ENCODE measurements at regions not wholly inside any gene's neighbourhood (a gene's known extent, or its start where the extent isn't known, plus 50 kb on each side); places are given as distances from the start of the nearest gene placed in this dataset.
"Not testable (repeated sequence)": the region's sequence is repeated elsewhere in the genome, so short reads cannot be mapped to it uniquely, and the experiment has no call there.

- Histone ChIP-seq H3K27ac (ENCODE audit: low read length) (no peak overlapping the region), H3K9me3 (ENCODE audit: control insufficient read depth, low read depth, low read length) (no peaks in the 10 kb centered on the region), H3K36me3 (ENCODE audit: control insufficient read depth, low read depth, low read length) (no peaks in the 10 kb centered on the region), H3K27me3 (ENCODE audit: control insufficient read depth, insufficient read depth, low read length) (no peaks in the 10 kb centered on the region), H3K9ac (ENCODE audit: low read length) (no peak overlapping the region), H3K4me1 (ENCODE audit: control insufficient read depth, low read depth, low read length) (peaks cover 7% of the 10 kb centered on the region), H3K4me3 (ENCODE audit: low read length) (no peak overlapping the region)
These were observed 180.0 kb downstream of the NKX6-1 start for GRCh38 chr4:84319124-84319523.

GRCh38 chr4:84317513-84317912, 181.6 kb downstream of the NKX6-1 start:
- Histone ChIP-seq H3K36me3 (ENCODE audit: control insufficient read depth, low read depth, low read length) (no peaks in the 10 kb centered on the region), H3K27me3 (ENCODE audit: control insufficient read depth, insufficient read depth, low read length) (no peaks in the 10 kb centered on the region), H3K27ac (ENCODE audit: low read length) (no peak overlapping the region), H3K9me3 (ENCODE audit: control insufficient read depth, low read depth, low read length) (no peaks in the 10 kb centered on the region), H3K4me1 (ENCODE audit: control insufficient read depth, low read depth, low read length) (no peaks in the 10 kb centered on the region), H3K4me3 (ENCODE audit: low read length) (no peak overlapping the region), H3K9ac (ENCODE audit: low read length) (no peak overlapping the region)

GRCh38 chr4:84312426-84313012, 186.6 kb downstream of the NKX6-1 start:
- Histone ChIP-seq H3K9ac (ENCODE audit: low read length) (no peak overlapping the region), H3K36me3 (ENCODE audit: control insufficient read depth, low read depth, low read length) (no peaks in the 10 kb centered on the region), H3K9me3 (ENCODE audit: control insufficient read depth, low read depth, low read length) (no peaks in the 10 kb centered on the region), H3K4me1 (ENCODE audit: control insufficient read depth, low read depth, low read length) (no peaks in the 10 kb centered on the region), H3K4me3 (ENCODE audit: low read length) (no peak overlapping the region), H3K27me3 (ENCODE audit: control insufficient read depth, insufficient read depth, low read length) (no peaks in the 10 kb centered on the region), H3K27ac (ENCODE audit: low read length) (no peak overlapping the region)

GRCh38 chr4:84309191-84309590, 189.9 kb downstream of the NKX6-1 start:
- no peaks in the 10 kb centered on the region for H3K4me1 ChIP-seq (ENCODE audit: control insufficient read depth, low read depth, low read length)

GRCh38 chr4:84298719-84299254, 200.3 kb downstream of the NKX6-1 start:
- not testable (repeated sequence) for H3K4me1 ChIP-seq (ENCODE audit: control insufficient read depth, low read depth, low read length); H3K4me3 ChIP-seq (ENCODE audit: low read length); H3K9ac ChIP-seq (ENCODE audit: low read length); H3K27me3 ChIP-seq (ENCODE audit: control insufficient read depth, insufficient read depth, low read length); H3K36me3 ChIP-seq (ENCODE audit: control insufficient read depth, low read depth, low read length); H3K27ac ChIP-seq (ENCODE audit: low read length); H3K9me3 ChIP-seq (ENCODE audit: control insufficient read depth, low read depth, low read length)

More at GRCh38 chr4:84309191-84309590, 189.9 kb downstream of the NKX6-1 start:
- H3K27ac ChIP-seq (ENCODE audit: low read length): no peak overlapping the region
- H3K4me3 ChIP-seq (ENCODE audit: low read length): no peak overlapping the region
- H3K9ac ChIP-seq (ENCODE audit: low read length): no peak overlapping the region
- no peaks in the 10 kb centered on the region for H3K36me3 ChIP-seq (ENCODE audit: control insufficient read depth, low read depth, low read length)
- H3K27me3 ChIP-seq (ENCODE audit: control insufficient read depth, insufficient read depth, low read length): no peaks in the 10 kb centered on the region
- H3K9me3 ChIP-seq (ENCODE audit: control insufficient read depth, low read depth, low read length): no peaks in the 10 kb centered on the region

- H3K9ac ChIP-seq (ENCODE audit: low read length): no peak overlapping the region
- no peak overlapping the region for H3K4me3 ChIP-seq (ENCODE audit: low read length)
- no peaks in the 10 kb centered on the region for H3K36me3 ChIP-seq (ENCODE audit: control insufficient read depth, low read depth, low read length)
- H3K27ac ChIP-seq (ENCODE audit: low read length): no peak overlapping the region
- no peaks in the 10 kb centered on the region for H3K27me3 ChIP-seq (ENCODE audit: control insufficient read depth, insufficient read depth, low read length)
- no peaks in the 10 kb centered on the region for H3K4me1 ChIP-seq (ENCODE audit: control insufficient read depth, low read depth, low read length)
- H3K9me3 ChIP-seq (ENCODE audit: control insufficient read depth, low read depth, low read length): no peaks in the 10 kb centered on the region
These were observed 200.9 kb downstream of the NKX6-1 start for GRCh38 chr4:84298023-84298718.

- Histone ChIP-seq H3K9me3 (ENCODE audit: control insufficient read depth, low read depth, low read length) (no peaks in the 10 kb centered on the region), H3K4me3 (ENCODE audit: low read length) (no peak overlapping the region), H3K27ac (ENCODE audit: low read length) (no peak overlapping the region), H3K36me3 (ENCODE audit: control insufficient read depth, low read depth, low read length) (no peaks in the 10 kb centered on the region), H3K4me1 (ENCODE audit: control insufficient read depth, low read depth, low read length) (no peaks in the 10 kb centered on the region), H3K27me3 (ENCODE audit: control insufficient read depth, insufficient read depth, low read length) (no peaks in the 10 kb centered on the region), H3K9ac (ENCODE audit: low read length) (no peak overlapping the region)
These were observed 207.1 kb downstream of the NKX6-1 start for GRCh38 chr4:84291969-84292368.

- H3K4me1 ChIP-seq (ENCODE audit: control insufficient read depth, low read depth, low read length): peaks cover 10% of the 10 kb centered on the region
- H3K36me3 ChIP-seq (ENCODE audit: control insufficient read depth, low read depth, low read length): no peaks in the 10 kb centered on the region
- no peaks in the 10 kb centered on the region for H3K27me3 ChIP-seq (ENCODE audit: control insufficient read depth, insufficient read depth, low read length)
These were observed 213.0 kb downstream of the NKX6-1 start for GRCh38 chr4:84286048-84286447.

GRCh38 chr4:84279678-84280077, 219.4 kb downstream of the NKX6-1 start:
- H3K27ac ChIP-seq (ENCODE audit: low read length): no peak overlapping the region
- H3K4me3 ChIP-seq (ENCODE audit: low read length): no peak overlapping the region
- no peaks in the 10 kb centered on the region for H3K27me3 ChIP-seq (ENCODE audit: control insufficient read depth, insufficient read depth, low read length)
- H3K9ac ChIP-seq (ENCODE audit: low read length): no peak overlapping the region
- no peaks in the 10 kb centered on the region for H3K36me3 ChIP-seq (ENCODE audit: control insufficient read depth, low read depth, low read length)
- H3K4me1 ChIP-seq (ENCODE audit: control insufficient read depth, low read depth, low read length): no peaks in the 10 kb centered on the region
- H3K9me3 ChIP-seq (ENCODE audit: control insufficient read depth, low read depth, low read length): no peaks in the 10 kb centered on the region

More at GRCh38 chr4:84286048-84286447, 213.0 kb downstream of the NKX6-1 start:
- Histone ChIP-seq H3K4me3 (ENCODE audit: low read length) (no peak overlapping the region), H3K9ac (ENCODE audit: low read length) (no peak overlapping the region), H3K27ac (ENCODE audit: low read length) (no peak overlapping the region), H3K9me3 (ENCODE audit: control insufficient read depth, low read depth, low read length) (no peaks in the 10 kb centered on the region)

- no peaks in the 10 kb centered on the region for H3K9me3 ChIP-seq (ENCODE audit: control insufficient read depth, low read depth, low read length)
- no peaks in the 10 kb centered on the region for H3K27me3 ChIP-seq (ENCODE audit: control insufficient read depth, insufficient read depth, low read length)
- H3K4me3 ChIP-seq (ENCODE audit: low read length): no peak overlapping the region
- H3K27ac ChIP-seq (ENCODE audit: low read length): no peak overlapping the region
- no peak overlapping the region for H3K9ac ChIP-seq (ENCODE audit: low read length)
- H3K4me1 ChIP-seq (ENCODE audit: control insufficient read depth, low read depth, low read length): no peaks in the 10 kb centered on the region
- H3K36me3 ChIP-seq (ENCODE audit: control insufficient read depth, low read depth, low read length): no peaks in the 10 kb centered on the region
These were observed 221.2 kb downstream of the NKX6-1 start for GRCh38 chr4:84277923-84278322.

GRCh38 chr4:84276752-84277151, 222.3 kb downstream of the NKX6-1 start:
- Histone ChIP-seq H3K27ac (ENCODE audit: low read length) (no peak overlapping the region), H3K36me3 (ENCODE audit: control insufficient read depth, low read depth, low read length) (no peaks in the 10 kb centered on the region), H3K27me3 (ENCODE audit: control insufficient read depth, insufficient read depth, low read length) (no peaks in the 10 kb centered on the region), H3K9ac (ENCODE audit: low read length) (no peak overlapping the region), H3K4me3 (ENCODE audit: low read length) (no peak overlapping the region), H3K9me3 (ENCODE audit: control insufficient read depth, low read depth, low read length) (no peaks in the 10 kb centered on the region), H3K4me1 (ENCODE audit: control insufficient read depth, low read depth, low read length) (no peaks in the 10 kb centered on the region)

GRCh38 chr4:84269536-84270044, 229.5 kb downstream of the NKX6-1 start:
- Histone ChIP-seq H3K27me3 (ENCODE audit: control insufficient read depth, insufficient read depth, low read length) (no peaks in the 10 kb centered on the region), H3K9ac (ENCODE audit: low read length) (no peak overlapping the region), H3K4me1 (ENCODE audit: control insufficient read depth, low read depth, low read length) (no peaks in the 10 kb centered on the region), H3K4me3 (ENCODE audit: low read length) (no peak overlapping the region), H3K36me3 (ENCODE audit: control insufficient read depth, low read depth, low read length) (no peaks in the 10 kb centered on the region), H3K27ac (ENCODE audit: low read length) (no peak overlapping the region), H3K9me3 (ENCODE audit: control insufficient read depth, low read depth, low read length) (no peaks in the 10 kb centered on the region)

All from iPS-18a (cell line).